NCI-H2196 treated with DMSO at 0.1 percent for 48 hours (cell line): ENCODE measurements at regions not wholly inside any gene's neighbourhood (a gene's known extent, or its start where the extent isn't known, plus 50 kb on each side); places are given as distances from the start of the nearest gene placed in this dataset.
"Not testable (repeated sequence)": the region's sequence is repeated elsewhere in the genome, so short reads cannot be mapped to it uniquely, and the experiment has no call there.

Source experiments
- DNase-seq: peaks from one replicate; lab custom pipeline; 2025; ENCODE audit not compliant: unreplicated experiment; lab: John Stamatoyannopoulos, UW

GRCh38 chr16:88241404-88242311, 141.1 kb upstream of the ZNF469 start:
- not testable (repeated sequence) for DNase-seq

GRCh38 chr16:88242312-88243295, 140.2 kb upstream of the ZNF469 start:
- DNase-seq: not testable (repeated sequence)

- not testable (repeated sequence) for DNase-seq
These were observed 138.8 kb upstream of the ZNF469 start for GRCh38 chr16:88243921-88244320.

- not testable (repeated sequence) for DNase-seq
These were observed 137.3 kb upstream of the ZNF469 start for GRCh38 chr16:88245241-88246081.

DNA sequence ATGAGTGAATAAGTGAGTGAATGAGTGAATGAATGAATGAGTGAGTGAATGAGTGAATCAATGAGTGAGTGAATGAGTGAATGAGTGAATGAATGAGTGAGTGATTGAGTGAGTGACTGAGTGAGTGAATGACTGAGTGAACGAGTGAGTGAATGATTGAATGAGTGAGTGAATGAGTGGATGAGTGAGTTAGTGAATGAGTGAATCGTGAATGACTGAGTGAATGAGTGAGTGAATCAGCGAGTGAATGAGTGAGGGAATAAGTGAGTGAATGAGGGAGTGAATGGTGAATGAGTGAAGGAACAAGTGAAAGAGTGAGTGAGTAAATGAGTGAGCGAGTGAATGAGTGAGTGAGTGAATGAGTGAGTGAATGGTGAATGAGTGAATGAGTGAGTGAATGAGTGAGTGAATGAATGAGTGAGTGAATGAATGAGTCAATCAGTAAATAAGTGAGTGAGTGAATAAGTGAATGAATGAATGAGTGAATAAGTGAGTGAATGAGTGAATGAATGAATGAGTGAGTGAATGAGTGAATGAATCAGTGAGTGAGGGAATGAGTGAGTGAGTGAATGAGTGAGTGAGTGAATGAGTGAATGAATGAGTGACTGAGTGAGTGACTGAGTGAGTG, 135.7 kb upstream of the ZNF469 start:
- not testable (repeated sequence) for DNase-seq

- not testable (repeated sequence) for DNase-seq
These were observed 135.2 kb upstream of the ZNF469 start for GRCh38 chr16:88247583-88247966.

DNA sequence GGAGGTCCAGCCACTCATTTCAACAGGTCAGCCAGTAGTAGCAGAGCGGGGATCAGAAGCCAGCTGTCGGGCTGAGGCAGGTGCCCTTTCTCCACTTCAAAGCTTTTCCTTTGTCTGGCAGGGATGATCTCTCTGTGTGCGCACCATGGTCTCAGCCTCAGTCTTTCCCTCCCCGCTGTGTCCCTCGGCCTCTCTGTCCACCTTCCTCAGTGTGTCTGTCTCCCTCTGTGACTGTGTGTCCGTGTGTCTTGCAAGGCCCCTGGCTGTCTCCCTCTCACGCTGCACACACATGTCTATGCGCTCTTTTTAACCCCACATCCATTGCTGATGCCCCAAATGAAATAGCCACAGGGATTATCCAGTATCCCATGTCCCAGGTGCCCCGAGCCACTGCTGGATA, 134.0 kb upstream of the ZNF469 start:
- not testable (repeated sequence) for DNase-seq

- DNase-seq: not testable (repeated sequence)
These were observed 132.4 kb upstream of the ZNF469 start for GRCh38 chr16:88250381-88250780.

DNA sequence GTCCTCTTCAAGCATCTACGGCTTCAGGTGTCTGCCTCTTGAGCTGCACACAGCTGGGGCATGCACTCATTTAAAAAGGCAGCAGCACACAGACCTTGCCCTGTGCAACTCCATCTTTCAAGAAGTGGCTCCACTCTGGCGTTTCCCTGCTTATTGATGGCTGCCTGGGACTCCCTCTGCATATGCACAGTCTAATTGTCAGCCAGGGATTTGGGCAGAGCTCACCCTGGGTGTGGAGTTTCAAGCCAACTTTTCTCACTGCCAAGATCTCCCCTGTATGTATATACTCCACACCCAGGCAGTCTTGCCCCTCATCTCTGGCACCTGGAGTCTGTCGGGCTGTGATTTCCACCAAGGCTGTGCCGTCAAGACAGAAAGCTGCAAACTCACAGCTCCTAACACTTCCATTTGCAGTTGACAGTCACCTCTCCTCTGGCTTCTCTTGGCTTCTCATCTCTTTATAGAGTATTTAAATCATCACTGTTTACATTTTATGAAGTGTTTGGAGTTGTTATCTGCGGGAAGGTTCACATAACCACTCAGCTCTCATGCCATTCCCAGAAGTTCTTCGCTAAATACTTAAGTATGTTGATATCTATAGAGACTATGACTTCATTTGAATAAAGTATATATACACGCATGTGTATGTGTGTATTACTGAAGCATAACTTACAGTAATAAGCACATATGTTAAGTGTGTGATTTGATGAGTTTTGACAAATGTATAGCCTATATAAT, 130.5 kb upstream of the ZNF469 start:
- not testable (repeated sequence) for DNase-seq

DNA sequence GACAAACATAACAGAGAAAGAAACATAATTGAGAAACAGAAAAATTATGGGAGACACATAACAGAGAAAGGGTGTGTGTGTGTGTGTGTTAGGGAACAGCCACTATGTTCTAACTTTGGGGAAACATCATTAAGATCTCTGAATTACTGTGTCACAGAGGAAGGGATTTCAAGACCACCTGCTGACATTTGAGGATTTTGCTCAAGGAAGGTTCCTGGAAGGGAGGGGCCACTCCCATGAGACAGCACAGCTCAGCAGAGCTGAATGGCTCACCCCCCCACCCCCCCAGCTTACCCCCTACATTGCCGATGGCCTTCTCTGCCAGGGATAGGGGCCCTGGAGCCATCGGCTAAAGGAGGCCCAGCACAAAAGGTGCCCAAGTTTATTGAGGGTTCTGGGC, 124.6 kb upstream of the ZNF469 start:
- DNase-seq: not testable (repeated sequence)

- DNase-seq: not testable (repeated sequence)
These were observed 123.8 kb upstream of the ZNF469 start for GRCh38 chr16:88258764-88259525.

GRCh38 chr16:88259538-88259937, 123.2 kb upstream of the ZNF469 start:
- DNase-seq: not testable (repeated sequence)

DNA sequence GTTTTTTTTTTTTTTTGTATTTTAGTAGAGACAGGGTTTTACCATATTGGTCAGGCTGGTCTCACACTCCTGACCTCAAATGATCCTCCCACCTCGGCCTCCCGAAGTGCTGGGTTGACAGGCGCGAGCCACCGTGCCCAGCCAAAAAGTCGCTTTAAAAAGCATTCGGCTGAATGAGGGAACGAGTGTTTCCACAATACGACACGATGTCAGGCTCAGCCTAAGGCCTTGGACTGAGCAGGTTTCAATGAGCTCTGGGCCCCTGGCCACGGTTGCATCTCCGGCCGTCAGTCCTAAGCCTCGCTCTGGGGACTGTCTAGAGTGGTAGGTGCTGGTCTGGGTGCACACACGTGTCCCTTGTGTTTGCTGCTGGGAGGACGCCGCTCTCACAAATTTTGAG, 122.6 kb upstream of the ZNF469 start:
- not testable (repeated sequence) for DNase-seq

- not testable (repeated sequence) for DNase-seq
These were observed 121.7 kb upstream of the ZNF469 start for GRCh38 chr16:88260881-88261665.

- not testable (repeated sequence) for DNase-seq
These were observed 120.7 kb upstream of the ZNF469 start for GRCh38 chr16:88261814-88262605.

DNA sequence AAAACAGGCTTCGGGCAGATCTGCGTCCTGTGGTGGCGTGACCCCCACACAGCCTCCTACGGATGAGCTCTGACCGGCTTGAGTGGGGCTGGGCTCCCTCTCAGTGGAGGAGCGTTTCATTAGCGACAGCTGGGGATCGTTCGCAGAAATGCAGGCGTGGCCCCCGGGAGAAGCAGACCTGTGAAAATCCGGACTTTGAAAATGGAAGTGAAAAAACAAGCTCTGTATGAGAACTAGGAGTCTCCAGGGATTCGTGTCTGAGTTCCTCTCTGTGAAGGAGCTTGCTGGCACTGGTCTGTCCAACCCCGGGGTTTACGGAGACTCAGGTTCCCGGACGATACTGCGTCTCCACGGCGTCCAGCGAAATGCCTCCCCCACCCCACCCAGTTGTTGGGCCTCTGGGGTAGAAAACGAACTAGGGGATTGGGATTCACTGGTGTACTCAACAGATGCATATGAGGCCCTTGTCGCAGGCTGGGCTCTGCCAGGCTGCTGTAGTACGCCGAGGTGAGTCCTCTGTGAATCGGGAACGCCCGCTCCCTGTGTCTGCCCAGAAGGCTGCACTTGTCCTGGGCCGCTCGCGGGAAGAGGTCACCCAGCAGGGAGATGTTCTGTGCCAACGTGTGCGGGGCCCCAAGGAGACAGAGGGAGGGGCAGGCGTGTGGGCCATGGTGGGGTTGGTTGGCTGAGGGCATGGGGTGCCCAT, 119.7 kb upstream of the ZNF469 start:
- not testable (repeated sequence) for DNase-seq
